HEK293T (cell line): ENCODE measurements at regions not wholly inside any gene's neighbourhood (a gene's known extent, or its start where the extent isn't known, plus 50 kb on each side); places are given as distances from the start of the nearest gene placed in this dataset.

ENCODE experiments used
- CTCF ChIA-PET: fragments of 350-600 bp; formaldehyde crosslinking; extraction: SDS; loops from one replicate; lab custom pipeline; 2021; ENCODE audit warnings: antibody characterized with exemption, inconsistent platforms; lab: Yijun Ruan, JAX
- POLR2A ChIA-PET: fragments of 350-600 bp; formaldehyde crosslinking; extraction: SDS; loops from one replicate; lab custom pipeline; 2020; ENCODE audit warnings: antibody characterized with exemption, inconsistent platforms; lab: Yijun Ruan, JAX
- DNase-seq: peaks from one replicate; pipeline ENCODE4 v3.0.0; 2012; ENCODE audit warnings: mixed read lengths; ENCODE audit errors: extremely low spot score
- ARNT ChIP-seq: fragments of 450-650 bp; IDR thresholded peaks from 2 replicates; pipeline ENCODE4 v1.6.1; 2017; ENCODE audit warnings: mild to moderate bottlenecking
- BHLHE40 ChIP-seq: fragments of 450-650 bp; IDR thresholded peaks from 2 replicates; pipeline ENCODE4 v1.6.1; 2016; ENCODE audit warnings: mild to moderate bottlenecking, moderate library complexity, borderline replicate concordance
- CTBP1 ChIP-seq: fragments of 450-650 bp; IDR thresholded peaks from 2 replicates; pipeline ENCODE4 v1.6.1; 2016; ENCODE audit warnings: borderline replicate concordance
- ELF4 ChIP-seq: fragments of 450-650 bp; IDR thresholded peaks from 2 replicates; pipeline ENCODE4 v1.6.1; 2017; ENCODE audit warnings: antibody characterized with exemption
- FOXA1 ChIP-seq: fragments of 450-650 bp; IDR thresholded peaks from 2 replicates; pipeline ENCODE4 v1.6.1; 2016; ENCODE audit warnings: mild to moderate bottlenecking
- FOXK2 ChIP-seq: fragments of 450-650 bp; IDR thresholded peaks from 2 replicates; pipeline ENCODE4 v1.6.1; 2016; ENCODE audit warnings: mild to moderate bottlenecking
- FOXM1 ChIP-seq: fragments of 450-650 bp; IDR thresholded peaks from 2 replicates; pipeline ENCODE4 v1.6.1; 2017; ENCODE audit warnings: mild to moderate bottlenecking, borderline replicate concordance
- HDGF ChIP-seq: fragments of 450-650 bp; IDR thresholded peaks from 2 replicates; pipeline ENCODE4 v1.6.1; 2017; ENCODE audit warnings: antibody characterized with exemption, borderline replicate concordance
- L3MBTL2 ChIP-seq: fragments of 450-650 bp; conservative IDR thresholded peaks from 2 replicates; pipeline ENCODE4 v1.6.1; 2016; ENCODE audit warnings: mild to moderate bottlenecking
- LEF1 ChIP-seq: fragments of 450-650 bp; IDR thresholded peaks from 2 replicates; pipeline ENCODE4 v1.6.1; 2017; ENCODE audit warnings: mild to moderate bottlenecking, borderline replicate concordance
- NFRKB ChIP-seq: fragments of 450-650 bp; IDR thresholded peaks from 2 replicates; pipeline ENCODE4 v1.6.1; 2016; ENCODE audit warnings: mild to moderate bottlenecking, moderate library complexity
- PKNOX1 ChIP-seq: fragments of 450-650 bp; IDR thresholded peaks from 2 replicates; pipeline ENCODE4 v1.6.1; 2016
- SP1 ChIP-seq: fragments of 450-650 bp; IDR thresholded peaks from 2 replicates; pipeline ENCODE4 v1.6.1; 2017
- SUZ12 ChIP-seq: fragments of 450-650 bp; IDR thresholded peaks from 2 replicates; pipeline ENCODE4 v1.6.1; 2016; ENCODE audit warnings: mild to moderate bottlenecking
- TARDBP ChIP-seq: fragments of 450-650 bp; IDR thresholded peaks from 2 replicates; pipeline ENCODE4 v1.6.1; 2016
- ZNF384 ChIP-seq: fragments of 450-650 bp; IDR thresholded peaks from 2 replicates; pipeline ENCODE4 v1.6.1; 2016

- CTCF ChIA-PET = interaction anchor here (0.6 kb wide), 1 partner anchor 594 kb away, joined by 4 read pairs; no protein-coding TSS in a partner anchor
Observed at GRCh38 chr1:81558291-81559076, 242.2 kb upstream of the ADGRL2 start.

GRCh38 chr1:81556968-81557367 lies 243.8 kb upstream of the ADGRL2 start:
- CTCF ChIA-PET = no interaction called here
- TF ChIP-seq HDGF = no peak
- no peak for TF ChIP-seq FOXK2
- no peak for TF ChIP-seq SP1
- no peak for TF ChIP-seq CTBP1
- no peak for TF ChIP-seq L3MBTL2
- no peak for TF ChIP-seq FOXM1
- no peak for TF ChIP-seq LEF1
- TF ChIP-seq SUZ12 = no peak
- TF ChIP-seq BHLHE40 = no peak
- no peak for TF ChIP-seq TARDBP
- no peak for TF ChIP-seq NFRKB
- no peak for TF ChIP-seq ELF4
- no peak for TF ChIP-seq FOXA1
- TF ChIP-seq ARNT = no peak
- no peak for TF ChIP-seq PKNOX1
- TF ChIP-seq ZNF384 = no peak
- DNase-seq = no peak
- POLR2A ChIA-PET = no interaction called here

More at GRCh38 chr1:81558291-81559076, 242.2 kb upstream of the ADGRL2 start:
- TF ChIP-seq L3MBTL2 (no peak), NFRKB (no peak), CTBP1 (no peak), PKNOX1 (no peak), LEF1 (no peak), SUZ12 (no peak), FOXK2 (no peak), FOXA1 (no peak), ELF4 (no peak), SP1 (no peak), ARNT (no peak), BHLHE40 (no peak), ZNF384 (no peak), HDGF (no peak), FOXM1 (no peak), TARDBP (no peak)
- DNase-seq = no peak
- POLR2A ChIA-PET = no interaction called here

- no peak for DNase-seq
- ChIA-PET POLR2A (no interaction called here), CTCF (interaction anchor here (0.7 kb wide), 1 partner anchor 19 kb away, joined by 4 read pairs; no protein-coding TSS in a partner anchor)
- TF ChIP-seq TARDBP (no peak), ARNT (no peak), CTBP1 (peak; percentile 41; the same call in 1 of the 2 replicates), HDGF (no peak), BHLHE40 (no peak), FOXM1 (no peak), FOXK2 (no peak), L3MBTL2 (no peak), SUZ12 (no peak), LEF1 (no peak), PKNOX1 (peak; percentile 94)
Observed at GRCh38 chr1:81554534-81554933, 246.2 kb upstream of the ADGRL2 start.

DNA sequence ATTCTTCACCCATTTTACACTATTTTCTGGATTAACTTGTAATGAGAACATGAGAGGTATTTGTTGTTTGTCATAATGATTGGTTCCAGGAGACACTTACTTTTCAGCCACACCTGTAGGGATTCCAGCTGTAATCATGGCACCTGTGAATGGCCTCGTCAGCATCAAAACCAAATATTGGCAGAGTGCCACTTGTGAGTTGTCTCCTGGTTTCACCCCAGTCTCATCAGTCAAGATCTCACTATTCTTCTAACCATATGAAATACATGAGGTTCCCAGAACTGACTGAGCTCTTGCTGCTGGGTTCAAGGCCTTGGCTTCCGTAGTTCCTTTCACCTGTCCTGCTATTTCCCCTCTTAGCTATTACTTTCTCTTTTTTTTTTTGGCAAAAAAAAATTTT lies 246.6 kb upstream of the ADGRL2 start:
- no peak for TF ChIP-seq ZNF384
- no peak for TF ChIP-seq HDGF
- no peak for TF ChIP-seq LEF1
- TF ChIP-seq PKNOX1 = no peak
- TF ChIP-seq SP1 = no peak
- no peak for TF ChIP-seq ELF4
- TF ChIP-seq TARDBP = no peak
- no peak for TF ChIP-seq ARNT
- TF ChIP-seq SUZ12 = no peak
- no peak for TF ChIP-seq L3MBTL2
- no peak for TF ChIP-seq FOXK2
- no peak for TF ChIP-seq CTBP1
- no peak for TF ChIP-seq BHLHE40
- TF ChIP-seq FOXA1 = no peak
- no peak for TF ChIP-seq FOXM1
- TF ChIP-seq NFRKB = no peak
- ChIA-PET CTCF (interaction anchor here (0.7 kb wide), 1 partner anchor 19 kb away, joined by 4 read pairs; no protein-coding TSS in a partner anchor), POLR2A (no interaction called here)
- no peak for DNase-seq

DNA sequence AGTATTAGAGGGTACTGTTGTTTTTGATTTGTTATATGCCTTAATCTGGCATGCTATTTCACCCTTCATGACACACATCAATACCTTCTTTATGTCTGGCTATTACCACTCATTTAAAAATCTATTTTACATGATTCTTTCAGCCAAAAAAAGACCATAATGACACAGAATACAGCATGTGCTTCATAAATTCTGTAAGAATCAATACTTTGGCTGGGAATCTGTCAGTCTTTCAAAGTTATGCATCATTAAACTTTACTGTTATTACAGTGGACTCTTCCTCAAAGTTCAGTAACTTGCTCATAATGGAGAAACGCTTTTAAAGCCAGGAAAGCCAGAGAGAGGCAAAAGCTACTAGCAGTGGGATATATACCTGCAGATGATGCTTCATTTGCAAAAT lies 247.2 kb upstream of the ADGRL2 start:
- TF ChIP-seq SUZ12 (no peak), ELF4 (no peak), L3MBTL2 (no peak), HDGF (no peak), ZNF384 (no peak), BHLHE40 (no peak), SP1 (no peak), FOXK2 (no peak), LEF1 (no peak), FOXA1 (no peak), FOXM1 (no peak), ARNT (0 out of 2 replicates have a peak, but pooled peaks have one; percentile 34), PKNOX1 (peak; percentile 95), CTBP1 (peak; percentile 79; the same call in 1 of the 2 replicates)
- CTCF ChIA-PET = no interaction called here
- no peak for DNase-seq
- POLR2A ChIA-PET = interaction anchor here (1.8 kb wide), 1 partner anchor 247 kb away, joined by 5 read pairs; the partner anchor contains the start of gene ADGRL2
